ENCODE measurements at regions not wholly inside any gene's neighbourhood (a gene's known extent, or its start where the extent isn't known, plus 50 kb on each side); places are given as distances from the start of the nearest gene placed in this dataset.

DNA sequence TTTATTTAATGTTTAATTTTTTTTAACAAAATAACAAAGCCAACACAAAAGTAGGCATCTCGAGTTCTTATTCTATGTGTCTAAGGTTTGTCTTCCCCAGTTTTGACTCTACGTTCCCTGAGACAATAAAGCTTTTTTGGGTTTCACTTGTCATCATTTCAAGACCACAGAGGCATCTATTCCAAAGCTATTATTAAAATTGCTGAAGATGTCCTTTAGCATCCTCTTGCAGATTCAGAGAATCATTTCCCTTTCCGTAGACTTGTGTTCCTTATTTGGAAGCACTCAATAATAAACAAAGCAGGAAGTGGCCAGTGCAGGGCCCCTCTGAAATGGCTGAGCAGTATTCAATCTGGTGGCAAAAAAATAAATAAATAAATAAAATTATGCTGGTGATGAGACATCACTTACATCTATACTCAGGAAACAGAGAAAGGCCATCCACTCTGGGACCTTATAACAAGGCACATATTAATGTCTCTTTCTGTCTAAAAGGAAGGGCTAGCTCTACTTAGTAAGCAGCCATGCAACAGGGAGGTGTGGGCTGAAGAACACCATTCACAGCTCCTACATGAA is 362.3 kb downstream of the WDR72 start:
- TF ChIP-seq, protein P1, sequence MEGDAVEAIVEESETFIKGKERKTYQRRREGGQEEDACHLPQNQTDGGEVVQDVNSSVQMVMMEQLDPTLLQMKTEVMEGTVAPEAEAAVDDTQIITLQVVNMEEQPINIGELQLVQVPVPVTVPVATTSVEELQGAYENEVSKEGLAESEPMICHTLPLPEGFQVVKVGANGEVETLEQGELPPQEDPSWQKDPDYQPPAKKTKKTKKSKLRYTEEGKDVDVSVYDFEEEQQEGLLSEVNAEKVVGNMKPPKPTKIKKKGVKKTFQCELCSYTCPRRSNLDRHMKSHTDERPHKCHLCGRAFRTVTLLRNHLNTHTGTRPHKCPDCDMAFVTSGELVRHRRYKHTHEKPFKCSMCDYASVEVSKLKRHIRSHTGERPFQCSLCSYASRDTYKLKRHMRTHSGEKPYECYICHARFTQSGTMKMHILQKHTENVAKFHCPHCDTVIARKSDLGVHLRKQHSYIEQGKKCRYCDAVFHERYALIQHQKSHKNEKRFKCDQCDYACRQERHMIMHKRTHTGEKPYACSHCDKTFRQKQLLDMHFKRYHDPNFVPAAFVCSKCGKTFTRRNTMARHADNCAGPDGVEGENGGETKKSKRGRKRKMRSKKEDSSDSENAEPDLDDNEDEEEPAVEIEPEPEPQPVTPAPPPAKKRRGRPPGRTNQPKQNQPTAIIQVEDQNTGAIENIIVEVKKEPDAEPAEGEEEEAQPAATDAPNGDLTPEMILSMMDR (IDR thresholded peaks at IDR 0.05), result no peak
- TF ChIP-seq POLR2A (IDR thresholded peaks at IDR 0.05), result no peak
